HG03575 (cell line): ENCODE measurements at regions not wholly inside any gene's neighbourhood (a gene's known extent, or its start where the extent isn't known, plus 50 kb on each side); places are given as distances from the start of the nearest gene placed in this dataset.

Source experiments
- ATAC-seq: cut with Tn5 transposase; IDR thresholded peaks from one replicate; pipeline ENCODE4 v1.9.1; 2021; ENCODE audit not compliant: unreplicated experiment, insufficient number of reproducible peaks, low FRiP score; ENCODE audit errors: extremely low read depth

GRCh38 chr12:39003541-39004155 lies 98.3 kb upstream of the CPNE8 start:
- no peak for ATAC-seq

GRCh38 chr12:39000370-39000769 lies 95.0 kb upstream of the CPNE8 start:
- no peak for ATAC-seq

- ATAC-seq: no peak
Observed at GRCh38 chr12:38998887-38999482, 93.6 kb upstream of the CPNE8 start.

- ATAC-seq: no peak
Observed at GRCh38 chr12:38995249-38995648, 89.9 kb upstream of the CPNE8 start.

GRCh38 chr12:38985961-38986360 lies 80.6 kb upstream of the CPNE8 start:
- no peak for ATAC-seq

- ATAC-seq: no peak
Observed at GRCh38 chr12:38984388-38984787, 79.0 kb upstream of the CPNE8 start.

- ATAC-seq: no peak
Observed at GRCh38 chr12:38983117-38983571, 77.8 kb upstream of the CPNE8 start.

GRCh38 chr12:38977132-38977531 lies 71.7 kb upstream of the CPNE8 start:
- no peak for ATAC-seq

- ATAC-seq: no peak
Observed at GRCh38 chr12:38969706-38970105, 64.3 kb upstream of the CPNE8 start.

- no peak for ATAC-seq
Observed at GRCh38 chr12:38961683-38962082, 56.3 kb upstream of the CPNE8 start.

GRCh38 chr12:38961012-38961411 lies 55.6 kb upstream of the CPNE8 start:
- no peak for ATAC-seq

- ATAC-seq: no peak
Observed at GRCh38 chr12:38956337-38956736, 50.9 kb upstream of the CPNE8 start.
